SK-N-SH treated with all-trans-retinoic acid at 6 μM for 48 hours (cell line): ENCODE measurements at regions not wholly inside any gene's neighbourhood (a gene's known extent, or its start where the extent isn't known, plus 50 kb on each side); places are given as distances from the start of the nearest gene placed in this dataset.

Source experiments
- BACH2 ChIP-seq: fragments of 250-450 bp; sonication (Bioruptor Pico); IDR thresholded peaks from 2 replicates; pipeline ENCODE4 v1.9.0; 2021; ENCODE audit warnings: mild to moderate bottlenecking, borderline replicate concordance
- OSR1 ChIP-seq: fragments of 250-450 bp; sonication (Bioruptor Pico); IDR thresholded peaks from 2 replicates; pipeline ENCODE4 v1.8.0; 2022; ENCODE audit warnings: moderate library complexity, mild to moderate bottlenecking, inconsistent platforms
- ZFP3 ChIP-seq: fragments of 250-450 bp; sonication (Bioruptor Pico); IDR thresholded peaks from 2 replicates; pipeline ENCODE4 v1.5.0; 2020; ENCODE audit warnings: mild to moderate bottlenecking, moderate library complexity

DNA sequence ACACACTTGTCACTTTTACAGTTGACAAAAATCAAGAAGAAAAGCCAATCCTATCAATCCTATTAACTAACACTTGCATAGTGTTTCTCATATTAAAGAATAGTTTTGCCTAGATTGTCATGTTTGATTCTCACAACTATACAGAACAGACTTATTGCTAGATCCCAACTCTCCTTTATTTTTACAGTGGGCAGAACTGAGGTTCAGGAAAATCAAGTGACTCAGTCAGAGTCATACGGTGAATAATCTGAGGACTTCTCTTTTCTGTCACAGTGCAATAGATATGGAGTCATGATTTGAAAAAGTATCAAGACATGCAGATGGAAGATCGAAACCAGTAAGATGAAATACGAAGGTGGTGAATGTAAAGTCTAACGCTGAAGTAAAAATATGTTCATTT is 195.1 kb upstream of the CITED2 start:
- TF ChIP-seq BACH2 (CRISPR knock-in tag) (no peak), OSR1 (CRISPR knock-in tag) (no peak), ZFP3 (CRISPR knock-in tag) (no peak)
